ENCODE measurements at regions not wholly inside any gene's neighbourhood (a gene's known extent, or its start where the extent isn't known, plus 50 kb on each side); places are given as distances from the start of the nearest gene placed in this dataset.

GRCh38 chr3:124586126-124587052 lies 143.9 kb upstream of the UMPS start:
- DNase-seq: no peak

- DNase-seq: no peak
Measured at GRCh38 chr3:124587053-124587408, 143.2 kb upstream of the UMPS start.

GRCh38 chr3:124588036-124588435 lies 142.2 kb upstream of the UMPS start:
- no peak for DNase-seq

GRCh38 chr3:124588794-124589193 lies 141.5 kb upstream of the UMPS start:
- no peak for DNase-seq

GRCh38 chr3:124591699-124592098 lies 138.6 kb upstream of the UMPS start:
- no peak for DNase-seq

GRCh38 chr3:124592658-124593441 lies 137.4 kb upstream of the UMPS start:
- DNase-seq: no peak

GRCh38 chr3:124593442-124593829 lies 136.8 kb upstream of the UMPS start:
- no peak for DNase-seq

- DNase-seq: no peak
Measured at GRCh38 chr3:124594581-124594980, 135.7 kb upstream of the UMPS start.

- DNase-seq: no peak
Measured at GRCh38 chr3:124597273-124597672, 133.0 kb upstream of the UMPS start.

- DNase-seq: no peak
Measured at GRCh38 chr3:124597979-124598378, 132.3 kb upstream of the UMPS start.

- DNase-seq: no peak
Measured at GRCh38 chr3:124599147-124599765, 131.0 kb upstream of the UMPS start.

- no peak for DNase-seq
Measured at GRCh38 chr3:124599779-124600693, 130.2 kb upstream of the UMPS start.

- DNase-seq: no peak
Measured at GRCh38 chr3:124600765-124601164, 129.5 kb upstream of the UMPS start.

- DNase-seq: no peak
Measured at GRCh38 chr3:124601190-124601589, 129.1 kb upstream of the UMPS start.

- no peak for DNase-seq
Measured at GRCh38 chr3:124602980-124603627, 127.1 kb upstream of the UMPS start.

GRCh38 chr3:124605781-124606579 lies 124.3 kb upstream of the UMPS start:
- no peak for DNase-seq

- DNase-seq: no peak
Measured at GRCh38 chr3:124607163-124607562, 123.1 kb upstream of the UMPS start.

GRCh38 chr3:124609402-124609801 lies 120.8 kb upstream of the UMPS start:
- no peak for DNase-seq

GRCh38 chr3:124610130-124610529 lies 120.1 kb upstream of the UMPS start:
- DNase-seq: no peak

GRCh38 chr3:124611520-124611919 lies 118.7 kb upstream of the UMPS start:
- DNase-seq: no peak

- DNase-seq: no peak
Measured at GRCh38 chr3:124615896-124616543, 114.2 kb upstream of the UMPS start.

Measured in NK-92 treated with Interleukin-12 subunit alpha and Interleukin-12 subunit beta, amount 100 ng/mL, for 24 hours (cell line).